Ectodermal cell (in vitro differentiated cells): ENCODE measurements at regions not wholly inside any gene's neighbourhood (a gene's known extent, or its start where the extent isn't known, plus 50 kb on each side); places are given as distances from the start of the nearest gene placed in this dataset.

Experiments
- H3K27ac ChIP-seq: 2 replicates; pipeline ENCODE4 v1.7.0; 2013; ENCODE audit warnings: mild to moderate bottlenecking, low read depth, low read length; ENCODE audit not compliant: insufficient read depth, poor library complexity, severe bottlenecking
- H3K27me3 ChIP-seq: 2 replicates; pipeline ENCODE4 v1.7.0; 2013; ENCODE audit warnings: mild to moderate bottlenecking, low read length; ENCODE audit not compliant: insufficient read depth, control insufficient read depth, poor library complexity, severe bottlenecking
- H3K36me3 ChIP-seq: one replicate; pipeline ENCODE4 v1.7.0; 2013; ENCODE audit warnings: low read length; ENCODE audit not compliant: control insufficient read depth, insufficient read depth
- H3K4me1 ChIP-seq: one replicate; pipeline ENCODE4 v1.7.0; 2013; ENCODE audit warnings: low read length; ENCODE audit not compliant: control insufficient read depth, insufficient read depth
- H3K4me3 ChIP-seq: 2 replicates; pipeline ENCODE4 v1.7.0; 2013; ENCODE audit warnings: low read depth, low read length, control low read depth; ENCODE audit not compliant: insufficient read depth
- H3K9me3 ChIP-seq: 2 replicates; pipeline ENCODE4 v1.7.0; 2013; ENCODE audit warnings: mild to moderate bottlenecking, low read length, moderate library complexity; ENCODE audit not compliant: control insufficient read depth
- WGBS, 2 experiments: methylation state at CpG; one replicate each; pipeline ENCODE4 v1.1.7; 2013; ENCODE audit warnings: missing lambda C conversion rate in 2 of 2; 5-methylcytosine and 5-hydroxymethylcytosine counted together

DNA sequence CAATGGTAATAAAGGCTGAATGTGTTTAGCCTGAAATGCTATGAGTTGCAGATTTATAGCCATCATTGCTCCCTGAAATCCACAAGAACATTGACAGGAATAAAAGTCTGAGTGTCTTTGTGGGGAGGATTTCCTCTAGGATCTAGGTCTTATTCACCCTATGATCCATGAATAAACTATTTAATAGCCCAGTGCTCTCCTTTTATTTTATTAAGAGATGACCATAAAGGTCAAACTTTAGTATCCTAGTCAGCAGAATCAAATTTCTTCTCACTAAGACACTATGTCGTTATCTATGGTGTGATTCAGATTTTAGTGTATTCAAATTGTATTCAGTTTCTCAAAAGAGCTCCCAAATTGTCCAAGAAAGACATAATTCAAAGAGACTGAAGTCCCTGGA, 67.8 kb upstream of the AKR1E2 start:
- Histone ChIP-seq H3K9me3 (no peaks in the 10 kb centered on the region), H3K4me1 (no peaks in the 10 kb centered on the region), H3K27me3 (no peaks in the 10 kb centered on the region), H3K4me3 (no peak overlapping the region), H3K36me3 (no peaks in the 10 kb centered on the region), H3K27ac (no peak overlapping the region)
- 100% methylated on average over 1 of the region's 1 CpG; no CpG with 5 or more reads in 1 of the 2 experiments for WGBS, 2 experiments

GRCh38 chr10:4755286-4755989, 70.6 kb upstream of the AKR1E2 start:
- H3K27ac ChIP-seq, result no peak overlapping the region
- no peaks in the 10 kb centered on the region for H3K36me3 ChIP-seq
- H3K9me3 ChIP-seq, result no peaks in the 10 kb centered on the region
- H3K4me3 ChIP-seq, result no peak overlapping the region
- no peaks in the 10 kb centered on the region for H3K27me3 ChIP-seq
- 92 to 94% methylated on average over 8 to 9 of the region's 10 CpGs for WGBS, 2 experiments
- no peaks in the 10 kb centered on the region for H3K4me1 ChIP-seq

DNA sequence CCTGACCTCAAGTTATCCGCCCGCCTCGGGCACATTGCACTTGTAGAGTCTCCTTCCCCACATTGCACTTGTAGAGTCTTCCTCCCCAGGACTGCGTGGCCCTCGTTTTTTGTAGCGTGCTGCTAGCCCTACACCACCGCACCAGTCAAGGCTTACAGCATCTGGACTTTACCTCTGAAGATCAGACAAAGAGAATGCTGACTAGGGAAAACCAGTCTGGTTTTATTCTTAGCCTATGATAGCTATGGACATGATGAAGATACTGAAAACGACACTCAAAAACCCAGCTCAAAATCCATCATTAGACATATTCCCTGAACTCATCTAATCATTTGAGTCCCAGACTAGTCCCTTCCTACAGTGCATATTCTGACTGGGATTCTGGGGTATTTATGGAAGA, 71.9 kb upstream of the AKR1E2 start:
- Histone ChIP-seq H3K27me3 (no peaks in the 10 kb centered on the region), H3K4me1 (no peaks in the 10 kb centered on the region), H3K27ac (no peak overlapping the region), H3K4me3 (no peak overlapping the region), H3K9me3 (no peaks in the 10 kb centered on the region), H3K36me3 (no peaks in the 10 kb centered on the region)
- 93 to 95% methylated on average over 7 to 8 of the region's 8 CpGs for WGBS, 2 experiments

DNA sequence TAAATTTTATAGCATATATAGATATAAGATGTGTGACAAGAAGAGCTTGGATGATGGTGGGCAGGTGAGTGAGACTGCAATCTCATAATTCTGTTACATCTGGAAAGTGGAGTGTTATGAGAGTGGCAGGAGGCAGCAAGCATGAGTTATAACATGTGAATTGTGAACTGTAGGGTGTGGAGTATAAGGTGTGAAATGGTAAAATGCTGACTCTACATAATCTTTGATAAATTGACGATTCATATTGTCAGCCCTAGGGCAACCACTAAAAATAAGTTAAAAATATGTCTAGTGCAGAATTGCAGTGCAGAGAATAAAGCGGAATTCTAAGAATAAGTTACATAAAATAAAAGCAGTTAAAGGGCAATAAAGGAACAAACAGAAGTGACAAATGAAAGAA, 74.8 kb upstream of the AKR1E2 start:
- H3K4me3 ChIP-seq, result no peak overlapping the region
- no peaks in the 10 kb centered on the region for H3K36me3 ChIP-seq
- 86 to 100% methylated on average over 1 to 2 of the region's 2 CpGs for WGBS, 2 experiments
- H3K9me3 ChIP-seq, result no peaks in the 10 kb centered on the region
- H3K4me1 ChIP-seq, result no peaks in the 10 kb centered on the region
- H3K27me3 ChIP-seq, result no peaks in the 10 kb centered on the region
- H3K27ac ChIP-seq, result no peak overlapping the region

GRCh38 chr10:4749271-4749574, 76.8 kb upstream of the AKR1E2 start:
- Histone ChIP-seq H3K27me3 (no peaks in the 10 kb centered on the region), H3K9me3 (no peaks in the 10 kb centered on the region), H3K36me3 (no peaks in the 10 kb centered on the region), H3K4me1 (no peaks in the 10 kb centered on the region), H3K4me3 (no peak overlapping the region), H3K27ac (no peak overlapping the region)
- WGBS, 2 experiments, result 92 to 93% methylated on average over 4 of the region's 4 CpGs

GRCh38 chr10:4748491-4749270, 77.3 kb upstream of the AKR1E2 start:
- Histone ChIP-seq H3K27ac (no peak overlapping the region), H3K9me3 (no peaks in the 10 kb centered on the region), H3K36me3 (no peaks in the 10 kb centered on the region), H3K4me3 (no peak overlapping the region), H3K27me3 (no peaks in the 10 kb centered on the region), H3K4me1 (no peaks in the 10 kb centered on the region)
- 82 to 86% methylated on average over 4 of the region's 4 CpGs for WGBS, 2 experiments

DNA sequence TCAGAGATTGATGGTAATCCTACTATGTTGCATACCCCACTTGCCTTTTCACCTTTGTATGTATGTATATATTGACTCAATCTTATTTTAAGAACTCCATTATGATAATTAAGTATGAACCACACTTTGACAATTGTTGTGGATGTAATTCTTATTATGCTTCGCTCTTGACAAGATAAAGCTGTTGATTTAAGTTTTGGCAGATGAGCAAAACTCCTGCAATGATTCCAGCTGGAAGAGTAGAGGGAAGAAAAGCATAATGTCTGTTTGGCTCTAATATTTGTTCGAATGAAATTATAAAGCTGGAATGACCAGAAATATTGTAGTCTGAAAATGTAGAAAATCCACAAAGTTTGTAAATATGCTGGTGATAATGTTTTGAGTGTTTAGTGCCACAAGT, 83.8 kb upstream of the AKR1E2 start:
- no peaks in the 10 kb centered on the region for H3K27me3 ChIP-seq
- no peak overlapping the region for H3K4me3 ChIP-seq
- H3K9me3 ChIP-seq, result no peaks in the 10 kb centered on the region
- H3K36me3 ChIP-seq, result no peaks in the 10 kb centered on the region
- H3K4me1 ChIP-seq, result no peaks in the 10 kb centered on the region
- no peak overlapping the region for H3K27ac ChIP-seq
- 89 to 94% methylated on average over 2 of the region's 2 CpGs for WGBS, 2 experiments

DNA sequence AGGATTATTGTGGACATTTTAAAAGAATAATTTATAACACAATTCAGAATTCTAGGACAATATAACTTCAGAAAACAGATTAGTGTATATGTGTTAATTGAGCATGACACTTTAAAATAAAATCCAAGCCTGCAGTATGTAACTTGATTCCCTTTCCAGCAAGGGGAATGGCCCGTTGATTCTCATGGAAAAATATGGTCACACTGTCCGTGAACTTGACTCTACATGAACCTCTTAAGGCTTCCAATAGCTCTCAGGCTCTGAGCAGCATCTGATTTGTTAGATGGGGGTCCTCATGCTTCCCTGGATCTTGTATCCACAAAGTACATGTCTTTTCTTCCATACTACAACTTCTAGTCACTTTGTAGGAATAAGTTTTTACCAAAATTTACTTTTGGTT, 85.5 kb upstream of the AKR1E2 start:
- H3K9me3 ChIP-seq, result no peaks in the 10 kb centered on the region
- H3K36me3 ChIP-seq, result no peaks in the 10 kb centered on the region
- no peak overlapping the region for H3K27ac ChIP-seq
- H3K4me3 ChIP-seq, result no peak overlapping the region
- H3K27me3 ChIP-seq, result no peaks in the 10 kb centered on the region
- WGBS, 2 experiments, result 88 to 96% methylated on average over 2 of the region's 2 CpGs
- H3K4me1 ChIP-seq, result no peaks in the 10 kb centered on the region

GRCh38 chr10:4736608-4737007, 89.4 kb upstream of the AKR1E2 start:
- no peaks in the 10 kb centered on the region for H3K4me1 ChIP-seq
- H3K36me3 ChIP-seq, result no peaks in the 10 kb centered on the region
- H3K27me3 ChIP-seq, result no peaks in the 10 kb centered on the region
- 88 to 89% methylated on average over 3 to 5 of the region's 5 CpGs for WGBS, 2 experiments
- no peak overlapping the region for H3K4me3 ChIP-seq
- H3K27ac ChIP-seq, result no peak overlapping the region
- no peaks in the 10 kb centered on the region for H3K9me3 ChIP-seq

DNA sequence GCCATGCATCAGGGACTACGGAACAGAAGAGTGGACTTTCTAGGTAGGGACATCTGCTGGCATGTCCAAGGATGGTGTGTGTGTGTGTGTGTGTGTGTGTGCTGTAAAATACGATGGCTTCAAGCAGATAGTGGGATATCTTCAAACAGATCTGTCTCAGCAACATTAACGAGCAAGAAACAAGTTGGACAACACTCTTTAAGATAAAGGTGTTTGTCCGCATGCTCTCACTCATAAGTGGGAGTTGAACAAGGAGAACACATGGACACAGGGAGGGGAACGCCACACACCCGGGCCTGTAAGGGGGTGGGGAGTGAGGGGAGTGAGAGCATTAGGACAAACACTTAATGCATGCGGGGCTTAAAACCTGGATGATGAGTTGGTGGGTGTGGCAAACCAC, 89.8 kb upstream of the AKR1E2 start:
- H3K4me1 ChIP-seq, result no peaks in the 10 kb centered on the region
- H3K4me3 ChIP-seq, result no peak overlapping the region
- H3K27ac ChIP-seq, result no peak overlapping the region
- H3K27me3 ChIP-seq, result no peaks in the 10 kb centered on the region
- H3K36me3 ChIP-seq, result no peaks in the 10 kb centered on the region
- H3K9me3 ChIP-seq, result no peaks in the 10 kb centered on the region
- WGBS, 2 experiments, result 79 to 90% methylated on average over 6 to 7 of the region's 7 CpGs
